ENCODE measurements at regions not wholly inside any gene's neighbourhood (a gene's known extent, or its start where the extent isn't known, plus 50 kb on each side); places are given as distances from the start of the nearest gene placed in this dataset.
A peak's percentile ranks its signal among the peaks of the same experiment; 100 is the strongest.

DNA sequence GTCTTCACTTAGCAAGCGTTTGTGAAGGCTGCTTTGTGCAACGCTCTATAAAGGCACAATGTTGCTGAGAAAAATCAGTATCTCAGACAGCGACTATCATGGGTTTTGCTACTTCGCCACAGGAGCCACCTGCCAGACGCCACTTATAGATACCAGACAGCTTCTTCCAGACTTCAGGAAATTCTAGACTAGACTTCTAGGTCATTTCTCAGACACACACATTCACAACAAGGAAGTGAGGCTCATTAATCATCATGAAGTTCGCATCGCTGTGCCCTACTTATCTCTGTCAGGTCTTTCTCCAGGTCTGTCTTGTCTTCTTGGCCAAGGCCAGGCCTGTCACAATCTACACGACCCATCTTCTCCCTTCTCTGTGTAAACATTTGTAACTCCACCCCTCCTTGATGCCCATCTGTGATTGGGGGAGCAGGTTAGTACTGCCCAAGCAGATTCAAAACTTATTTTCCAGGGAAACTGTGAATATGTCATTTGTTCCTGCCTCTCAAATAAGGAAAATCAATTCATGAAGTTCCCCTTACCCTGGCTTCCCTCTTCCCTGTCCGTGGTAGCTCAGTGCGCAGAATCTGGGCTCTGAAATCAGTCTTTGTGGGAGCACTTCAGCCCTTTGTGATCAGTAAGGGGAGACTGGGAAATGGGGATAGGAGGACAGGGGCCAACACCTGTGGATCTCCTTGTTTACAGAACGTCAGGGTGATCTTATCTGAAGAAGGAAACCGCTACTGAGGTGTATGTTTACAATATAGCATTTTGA, 115.5 kb downstream of the TNFAIP3 start:
- FAIRE-seq = peak; percentile 71
- CTCF ChIA-PET (ENCODE audit: low intra/inter-chr PET ratio) = interaction anchor here (1.1 to 1.4 kb wide), 2 partner anchors 275 to 278 kb away, joined by 3 read pairs; no protein-coding TSS in a partner anchor
- peak; percentile 73; the same call in 1 of the 2 replicates for TF ChIP-seq SMARCA4 (IDR thresholded peaks at IDR 0.05)
- TF ChIP-seq CHCHD3 (CRISPR knock-in tag; IDR thresholded peaks at IDR 0.05) = no peak
- no peak for TF ChIP-seq ATF1 (CRISPR knock-in tag; IDR thresholded peaks at IDR 0.05)
- peak; percentile 23; the same call in 1 of the 2 replicates for TF ChIP-seq ATF1 (tag; IDR thresholded peaks at IDR 0.05)
- no peak for TF ChIP-seq SRSF9 (IDR thresholded peaks at IDR 0.05; ENCODE audit: borderline replicate concordance, low read depth, low read length)
- TF ChIP-seq NCOR1 (IDR thresholded peaks at IDR 0.05) = peak; percentile 76
- TF ChIP-seq STAT5A (IDR thresholded peaks at IDR 0.05; ENCODE audit: borderline replicate concordance, low read length) = peak; percentile 44; the same call in 1 of the 2 replicates
- no peak for TF ChIP-seq ZNF24 (IDR thresholded peaks at IDR 0.05)
- TF ChIP-seq GATA2 (CRISPR knock-in tag; IDR thresholded peaks at IDR 0.05) = peak; percentile 72
- TF ChIP-seq, protein P1, sequence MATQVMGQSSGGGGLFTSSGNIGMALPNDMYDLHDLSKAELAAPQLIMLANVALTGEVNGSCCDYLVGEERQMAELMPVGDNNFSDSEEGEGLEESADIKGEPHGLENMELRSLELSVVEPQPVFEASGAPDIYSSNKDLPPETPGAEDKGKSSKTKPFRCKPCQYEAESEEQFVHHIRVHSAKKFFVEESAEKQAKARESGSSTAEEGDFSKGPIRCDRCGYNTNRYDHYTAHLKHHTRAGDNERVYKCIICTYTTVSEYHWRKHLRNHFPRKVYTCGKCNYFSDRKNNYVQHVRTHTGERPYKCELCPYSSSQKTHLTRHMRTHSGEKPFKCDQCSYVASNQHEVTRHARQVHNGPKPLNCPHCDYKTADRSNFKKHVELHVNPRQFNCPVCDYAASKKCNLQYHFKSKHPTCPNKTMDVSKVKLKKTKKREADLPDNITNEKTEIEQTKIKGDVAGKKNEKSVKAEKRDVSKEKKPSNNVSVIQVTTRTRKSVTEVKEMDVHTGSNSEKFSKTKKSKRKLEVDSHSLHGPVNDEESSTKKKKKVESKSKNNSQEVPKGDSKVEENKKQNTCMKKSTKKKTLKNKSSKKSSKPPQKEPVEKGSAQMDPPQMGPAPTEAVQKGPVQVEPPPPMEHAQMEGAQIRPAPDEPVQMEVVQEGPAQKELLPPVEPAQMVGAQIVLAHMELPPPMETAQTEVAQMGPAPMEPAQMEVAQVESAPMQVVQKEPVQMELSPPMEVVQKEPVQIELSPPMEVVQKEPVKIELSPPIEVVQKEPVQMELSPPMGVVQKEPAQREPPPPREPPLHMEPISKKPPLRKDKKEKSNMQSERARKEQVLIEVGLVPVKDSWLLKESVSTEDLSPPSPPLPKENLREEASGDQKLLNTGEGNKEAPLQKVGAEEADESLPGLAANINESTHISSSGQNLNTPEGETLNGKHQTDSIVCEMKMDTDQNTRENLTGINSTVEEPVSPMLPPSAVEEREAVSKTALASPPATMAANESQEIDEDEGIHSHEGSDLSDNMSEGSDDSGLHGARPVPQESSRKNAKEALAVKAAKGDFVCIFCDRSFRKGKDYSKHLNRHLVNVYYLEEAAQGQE (IDR thresholded peaks at IDR 0.05; ENCODE audit: borderline replicate concordance) = peak; percentile 7; the same call in 1 of the 2 replicates
- TF ChIP-seq, protein P1 (CRISPR knock-in tag; IDR thresholded peaks at IDR 0.05; ENCODE audit: low read depth) = no peak
- peak; percentile 33; the same call in 1 of the 2 replicates for TF ChIP-seq BACH1 (tag; IDR thresholded peaks at IDR 0.05)
- TF ChIP-seq ARNT (IDR thresholded peaks at IDR 0.05) = peak in 1 of 2 experiments; percentile 75; a peak in 1 of 4 replicates
- peak; percentile 6 for TF ChIP-seq CCNT2 (IDR thresholded peaks at IDR 0.05; ENCODE audit: borderline replicate concordance, extremely low read depth, insufficient read length, low read depth, low read length)
- TF ChIP-seq TRIM24 (IDR thresholded peaks at IDR 0.05) = 0 out of 4 replicates have a peak, but pooled peaks of 1 of the 2 experiments have one; percentile 45
- peak; percentile 44; the same call in 1 of the 2 replicates for TF ChIP-seq CREM (IDR thresholded peaks at IDR 0.05; ENCODE audit: low read depth)
- TF ChIP-seq CBX2 (IDR thresholded peaks at IDR 0.05; ENCODE audit: insufficient read depth, low read length, poor library complexity, severe bottlenecking) = no peak

More for the DNA sequence above, 115.5 kb downstream of the TNFAIP3 start:
- Histone ChIP-seq H3K9me3 (replicated peaks; ENCODE audit: control insufficient read depth, insufficient read depth, low read depth, low read length) (no peaks in the 10 kb centered on the region), H2AFZ (ENCODE audit: low read depth, low read length) (0 out of 2 replicates have a peak overlapping the region, but pooled peaks have one; percentile 18), H3K4me2 (ENCODE audit: insufficient read depth, low read length) (peak overlapping the region; percentile 46), H4K20me1 (replicated peaks; ENCODE audit: control insufficient read depth, insufficient read depth, low read length) (no peaks in the 10 kb centered on the region), H3K9ac (ENCODE audit: insufficient read depth in 1 of 2, low read depth in 2 of 2, low read length in 2 of 2) (no peak overlapping the region), H3K79me2 (ENCODE audit: control insufficient read depth, insufficient read depth, low read length) (no peaks in the 10 kb centered on the region), H3K27me3 (ENCODE audit: control insufficient read depth in 2 of 2, insufficient read depth in 2 of 2, low read length in 2 of 2) (no peaks in the 10 kb centered on the region), H3K9me1 (ENCODE audit: control insufficient read depth, insufficient read depth, low read length) (no peaks in the 10 kb centered on the region), H3K4me3 (no peak overlapping the region), H3K36me3 (ENCODE audit: control insufficient read depth, insufficient read depth, low read length) (no peaks in the 10 kb centered on the region), H3K4me1 (replicated peaks in 1 of 2; ENCODE audit: control insufficient read depth in 2 of 2, insufficient read depth in 2 of 2, low read length in 2 of 2) (peaks cover 7 to 31% of the 10 kb centered on the region in 2 experiments), H3K27ac (ENCODE audit: extremely low read depth, low read depth, low read length) (no peak overlapping the region)
- POLR2A ChIA-PET = interaction anchor here (0.5 kb wide), 1 partner anchor 274 kb away, joined by 3 read pairs; no protein-coding TSS in a partner anchor
- in situ Hi-C loops (cut with MboI) = no loop called here
- no TSS peak for BruUV-seq (replicated peaks)
- intact Hi-C loops (cut with micrococcal nuclease) = no loop called here
- ATAC-seq = peak; percentile 78
- 7% methylated on average over 12 of the region's 12 CpGs for WGBS (ENCODE audit: insufficient coverage, low coverage, missing lambda C conversion rate)
- DNase-seq (ENCODE audit: extremely low read depth in 1 of 4, low spot score in 3 of 4) = peak in 3 of 4 experiments; percentile 29 to 72 (median 57)

Data from K562 (cell line).